CD1c-positive myeloid dendritic cell (primary cell): ENCODE measurements at regions not wholly inside any gene's neighbourhood (a gene's known extent, or its start where the extent isn't known, plus 50 kb on each side); places are given as distances from the start of the nearest gene placed in this dataset.
"Not testable (repeated sequence)": the region's sequence is repeated elsewhere in the genome, so short reads cannot be mapped to it uniquely, and the experiment has no call there.

Experiments
- DNase-seq: peaks from one replicate; pipeline ENCODE4 v3.0.0-alpha.2; 2016; ENCODE audit errors: extremely low spot score

GRCh38 chr3:117822416-117822815, 1112.8 kb downstream of the TUSC7 start:
- DNase-seq = no peak

- DNase-seq = no peak
These were observed 1126.7 kb downstream of the TUSC7 start for GRCh38 chr3:117836296-117836695.

DNA sequence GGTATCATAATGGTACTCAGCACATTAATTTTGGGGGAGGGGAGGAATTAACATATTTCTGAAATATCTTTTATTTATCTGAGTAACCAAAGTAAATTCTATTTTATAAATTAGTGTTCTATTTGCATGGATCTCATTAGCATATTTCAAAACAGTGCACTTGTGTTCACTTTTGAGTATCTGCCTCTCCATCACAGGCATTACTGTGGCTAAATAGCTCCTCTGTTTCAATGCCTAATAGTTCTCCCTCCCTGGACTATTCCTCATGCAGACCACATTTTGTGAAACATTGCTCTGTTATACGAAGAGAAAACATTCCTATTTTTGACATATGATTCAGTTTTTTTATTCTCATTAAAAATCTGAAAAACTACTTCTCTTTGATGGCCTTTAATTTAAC, 1127.8 kb downstream of the TUSC7 start:
- no peak for DNase-seq

DNA sequence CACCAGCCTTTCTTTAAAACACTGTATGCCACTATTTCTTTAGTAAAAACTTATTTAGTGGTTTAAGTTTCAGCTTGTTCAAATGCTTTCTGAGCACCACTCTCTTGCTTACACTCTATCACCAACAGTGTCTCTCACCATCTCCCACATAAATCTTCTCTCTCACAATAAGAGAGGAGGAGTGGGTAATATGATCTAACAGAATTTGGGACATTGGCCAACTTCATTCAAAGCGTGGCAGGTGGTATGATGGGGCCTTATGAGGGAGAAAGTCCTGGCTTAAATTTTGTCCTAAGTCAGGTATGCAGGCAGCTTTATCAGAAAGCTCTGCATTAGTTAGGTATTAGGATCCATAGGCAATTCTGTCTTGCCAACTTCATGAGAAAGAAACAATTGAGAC, 1132.5 kb downstream of the TUSC7 start:
- DNase-seq = no peak

- DNase-seq = no peak
These were observed 1133.8 kb downstream of the TUSC7 start for GRCh38 chr3:117843356-117843755.

DNA sequence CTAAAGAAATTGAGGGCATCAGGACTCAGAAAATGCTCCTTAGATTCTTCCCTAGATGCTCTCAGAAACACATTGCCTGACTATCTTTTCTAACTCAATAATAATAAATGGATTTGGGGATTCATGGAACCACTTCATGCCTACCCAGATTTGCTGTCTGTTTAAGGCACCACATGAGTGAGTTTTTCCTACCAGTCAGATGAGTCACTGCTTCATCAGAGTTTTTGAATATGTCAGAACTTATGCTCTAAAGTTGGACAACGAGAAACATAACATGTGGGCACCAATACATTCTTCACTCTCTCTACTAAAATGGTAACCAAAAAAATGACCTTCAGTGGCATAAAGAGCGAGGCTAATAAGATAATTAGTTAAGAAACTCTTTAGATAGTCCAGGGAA, 1135.1 kb downstream of the TUSC7 start:
- DNase-seq = no peak

DNA sequence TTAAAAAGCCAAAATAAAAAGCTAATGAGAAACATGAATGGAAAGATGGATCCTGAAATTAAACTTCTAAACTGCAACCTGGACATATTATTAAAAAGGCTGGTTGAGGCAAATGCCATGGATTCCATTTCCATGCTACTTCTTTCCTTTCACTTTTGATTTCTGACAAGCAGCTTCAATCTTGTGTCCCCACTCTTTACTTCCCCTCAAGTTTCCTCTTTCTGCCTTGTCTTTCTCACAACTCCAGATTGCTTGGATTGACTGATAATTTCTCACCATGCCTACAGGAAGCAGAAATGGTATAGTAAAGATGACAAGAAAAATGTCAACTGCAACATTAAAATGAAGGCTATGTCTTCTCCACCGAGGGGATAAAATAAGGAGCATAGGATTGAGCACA, 1136.7 kb downstream of the TUSC7 start:
- DNase-seq = no peak

- no peak for DNase-seq
These were observed 1139.0 kb downstream of the TUSC7 start for GRCh38 chr3:117848606-117849005.

- DNase-seq = no peak
These were observed 1144.5 kb downstream of the TUSC7 start for GRCh38 chr3:117853923-117854668.

- DNase-seq = no peak
These were observed 1146.8 kb downstream of the TUSC7 start for GRCh38 chr3:117856354-117856753.

DNA sequence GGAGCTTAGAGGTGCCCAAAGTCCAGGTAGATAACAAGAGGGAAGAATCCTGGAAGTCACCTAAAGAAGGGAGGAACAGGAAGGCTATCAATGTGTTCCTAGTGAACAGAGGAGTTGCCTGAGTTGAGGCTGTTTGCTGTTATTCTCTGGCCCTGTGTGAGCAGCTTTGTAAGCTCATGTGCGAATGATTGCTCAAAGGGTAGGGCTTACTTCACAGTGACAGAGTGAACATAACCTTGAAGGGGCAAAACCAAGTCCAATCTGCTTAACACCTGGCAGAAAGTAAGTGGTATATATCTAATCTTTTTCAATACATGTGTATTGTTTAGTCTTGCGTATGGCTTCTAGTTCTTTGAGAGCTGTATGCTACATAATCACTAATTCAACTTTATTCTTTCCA, 1153.6 kb downstream of the TUSC7 start:
- no peak for DNase-seq

- no peak for DNase-seq
These were observed 1155.8 kb downstream of the TUSC7 start for GRCh38 chr3:117865338-117865737.

DNA sequence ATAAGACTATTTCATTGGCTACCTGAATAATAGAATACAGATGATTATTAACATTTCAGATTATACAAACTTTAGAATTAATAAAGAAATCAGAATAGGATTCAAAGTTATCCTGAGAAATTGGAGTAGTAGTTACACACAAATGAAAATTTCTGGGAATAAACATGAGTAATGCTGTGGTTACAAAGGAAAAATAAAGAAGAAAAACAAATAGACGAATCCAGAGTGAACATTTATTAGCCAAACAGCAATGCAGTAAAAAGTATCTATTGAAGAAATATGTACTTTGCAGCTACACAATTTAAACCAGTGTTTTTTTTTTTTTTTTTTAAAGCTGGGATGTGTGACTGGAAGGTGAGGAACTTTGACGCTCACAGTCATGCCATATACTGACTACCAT, 1159.2 kb downstream of the TUSC7 start:
- no peak for DNase-seq

DNA sequence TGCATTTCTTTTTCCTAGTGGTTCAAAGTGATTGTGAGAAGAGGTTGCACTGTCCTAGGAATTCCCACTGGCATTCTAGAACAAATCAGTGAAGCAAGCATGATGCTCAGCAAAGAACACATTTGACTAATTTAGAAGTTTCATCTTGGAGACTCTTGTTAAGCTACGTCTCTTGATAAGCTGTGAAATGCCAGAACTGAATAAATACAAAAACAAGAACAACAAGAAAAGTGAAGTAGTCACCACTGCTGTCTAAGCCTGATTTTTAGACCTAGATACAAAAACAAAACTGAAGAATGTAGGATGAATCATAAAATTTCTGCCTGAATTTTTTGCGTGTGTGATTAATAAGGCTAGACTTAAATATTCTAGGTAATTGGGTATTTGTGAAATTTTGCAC, 1162.4 kb downstream of the TUSC7 start:
- DNase-seq = no peak

GRCh38 chr3:117872594-117873248, 1161.9 kb downstream of the IGSF11 start:
- not testable (repeated sequence) for DNase-seq

DNA sequence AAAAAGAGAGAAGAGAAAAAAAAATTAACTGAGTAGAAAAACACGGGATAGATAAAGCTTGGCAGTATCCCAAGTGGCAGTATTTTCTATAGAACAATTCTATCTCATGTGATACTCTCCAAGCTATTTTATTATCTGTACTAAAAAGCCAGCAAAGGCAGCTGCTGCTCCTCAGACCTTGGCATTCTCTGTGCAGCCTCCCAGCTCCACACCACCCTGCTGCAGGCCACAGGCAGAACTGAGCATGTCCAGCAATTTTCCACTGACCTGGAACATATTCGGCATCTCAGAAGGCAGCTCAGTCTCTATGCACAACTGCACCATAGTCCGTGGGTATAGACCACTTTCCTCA, 1161.4 kb downstream of the IGSF11 start:
- no peak for DNase-seq

DNA sequence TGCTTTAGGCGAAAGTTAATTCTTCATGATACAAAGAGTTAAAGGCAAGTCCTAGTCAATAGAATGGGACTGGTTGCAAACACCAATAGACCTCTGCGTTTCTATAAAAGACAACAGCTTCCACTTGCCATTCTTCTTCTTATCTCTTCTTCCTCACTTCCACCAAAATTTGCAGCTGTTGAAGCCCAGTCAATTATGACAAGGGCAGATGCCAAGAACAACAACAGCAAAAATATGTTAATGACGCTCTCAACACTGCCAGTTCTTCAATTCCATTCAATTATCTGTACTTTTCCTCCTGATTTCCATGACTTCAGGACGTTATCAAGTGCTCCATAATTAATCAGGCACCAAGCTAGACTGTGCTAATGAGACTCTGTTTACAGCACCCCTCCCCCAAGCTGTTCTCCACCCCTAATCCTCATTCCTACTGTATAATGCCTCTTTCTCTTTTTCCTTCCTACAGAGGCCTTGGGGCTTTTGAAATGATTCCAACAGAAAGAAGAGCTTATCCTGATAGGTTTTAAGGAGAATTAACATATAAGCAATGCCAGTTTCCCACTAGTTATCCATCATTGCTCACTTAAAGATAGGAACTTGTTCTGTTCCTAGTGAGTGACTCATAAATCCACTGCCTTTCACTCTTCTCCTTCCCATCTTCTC, 1160.5 kb downstream of the IGSF11 start:
- DNase-seq = no peak

DNA sequence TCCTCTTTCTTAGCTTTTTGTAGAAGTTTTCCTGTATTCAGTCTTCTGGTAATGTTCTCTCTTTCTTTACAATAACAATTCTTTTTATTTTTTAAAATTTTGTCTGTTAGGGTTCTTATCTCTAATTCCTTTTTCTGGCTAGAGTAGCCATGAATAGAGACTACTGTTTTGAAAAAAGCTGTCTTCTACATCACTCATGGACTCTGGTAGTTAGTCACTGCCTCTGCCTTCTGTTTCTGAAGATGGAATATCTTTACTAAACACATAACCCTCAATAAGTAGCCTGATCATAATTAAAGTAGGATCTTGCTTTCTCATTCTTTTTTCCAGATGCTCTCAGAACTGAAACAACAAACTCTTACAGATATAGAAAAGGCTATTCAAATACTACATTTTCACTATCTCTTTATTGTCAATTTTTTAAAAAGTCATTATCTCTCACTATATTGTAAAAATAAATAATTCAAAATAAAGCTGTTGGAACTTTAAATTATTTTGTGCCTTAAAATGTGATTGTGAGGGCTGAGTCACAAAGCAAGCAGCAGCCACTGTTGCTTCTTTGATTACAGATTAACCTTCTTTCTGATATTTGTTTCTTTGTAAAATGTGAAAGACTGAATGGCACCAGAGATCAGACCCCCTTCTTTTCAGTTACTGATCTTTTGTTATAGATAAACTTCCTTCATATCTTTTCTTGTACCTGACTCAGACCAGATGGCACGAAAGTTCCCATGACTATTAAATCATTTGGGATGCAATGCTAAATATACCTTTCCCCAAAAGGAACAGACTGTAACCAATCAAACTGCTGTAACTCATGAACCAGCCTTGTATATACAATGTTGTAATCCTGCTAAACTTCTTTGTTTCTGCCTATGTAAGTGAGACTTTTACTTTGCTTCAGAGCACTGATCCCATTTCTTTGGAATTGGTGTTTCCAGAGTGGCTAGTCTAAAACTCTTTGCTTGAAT, 1159.5 kb downstream of the IGSF11 start:
- DNase-seq = no peak

DNA sequence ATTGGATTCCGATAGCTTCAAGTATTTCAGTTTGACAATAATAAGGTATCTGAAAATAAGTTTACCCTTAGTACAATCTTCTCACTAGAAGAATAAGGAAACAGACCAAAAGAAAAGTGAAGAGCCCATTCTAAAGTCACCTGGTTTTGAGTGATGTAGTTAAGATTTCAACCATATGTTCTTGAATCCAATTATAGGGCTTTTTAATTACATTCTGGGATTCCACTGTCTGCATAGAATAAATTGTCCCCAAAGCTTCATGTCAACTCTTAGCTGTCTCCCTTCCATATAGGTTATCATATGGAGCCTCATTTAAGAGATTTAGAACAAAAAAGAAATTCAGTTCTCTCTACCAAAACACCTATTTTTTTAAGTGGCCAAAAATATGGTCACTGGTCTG, 1158.8 kb downstream of the IGSF11 start:
- DNase-seq = no peak

GRCh38 chr3:117880638-117881037, 1154.0 kb downstream of the IGSF11 start:
- no peak for DNase-seq

DNA sequence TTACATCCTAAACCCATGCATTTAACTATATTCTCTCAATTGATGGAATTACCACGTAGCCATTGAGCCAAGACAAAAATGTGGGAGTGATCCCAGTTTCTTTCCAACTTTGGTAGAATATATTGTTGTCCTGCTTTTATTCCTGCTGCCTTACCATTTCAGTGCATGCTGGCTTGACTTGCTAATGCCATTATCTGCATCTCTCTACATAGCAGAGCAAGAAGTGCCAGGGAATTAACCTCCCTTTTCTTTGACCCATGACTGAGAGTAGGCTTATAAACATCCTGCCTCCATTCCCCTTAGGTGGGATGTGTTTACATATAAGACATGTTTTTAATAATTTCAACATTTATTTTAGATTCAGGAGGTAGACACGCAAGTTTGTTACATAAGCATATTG, 1153.4 kb downstream of the IGSF11 start:
- DNase-seq = no peak

- no peak for DNase-seq
These were observed 1149.6 kb downstream of the IGSF11 start for GRCh38 chr3:117885011-117885441.
